Ovary (tissue), 1 donor: ENCODE measurements at regions not wholly inside any gene's neighbourhood (a gene's known extent, or its start where the extent isn't known, plus 50 kb on each side); places are given as distances from the start of the nearest gene placed in this dataset.

Experiments used
- EP300 ChIP-seq: sonication (generic); formaldehyde crosslinking; IDR thresholded peaks from one replicate; pipeline ENCODE4 v1.6.1; 2017; ENCODE audit warnings: antibody characterized with exemption
- POLR2A ChIP-seq: fragments of 450-650 bp; IDR thresholded peaks from one replicate; pipeline ENCODE4 v1.6.1; 2017; ENCODE audit warnings: antibody characterized with exemption, mild to moderate bottlenecking, moderate library complexity

- TF ChIP-seq POLR2A (no peak), EP300 (no peak)
Measured at GRCh38 chr2:226360658-226361057, 439.0 kb downstream of the IRS1 start.
